D721Med (cell line): ENCODE measurements at regions not wholly inside any gene's neighbourhood (a gene's known extent, or its start where the extent isn't known, plus 50 kb on each side); places are given as distances from the start of the nearest gene placed in this dataset.

Experiments used
- DNase-seq: peaks from one replicate; pipeline ENCODE4 v3.0.0; 2011; ENCODE audit warnings: low spot score; ENCODE audit not compliant: insufficient read length
- FAIRE-seq: peaks from 2 replicates; lab custom pipeline; 2011; peaks lifted over from hg19 to GRCh38; lab: Jason Lieb, UNC
- CTCF ChIP-seq: IDR thresholded peaks from 2 replicates; pipeline ENCODE4 v1.5.1; 2012; ENCODE audit warnings: mild to moderate bottlenecking, control low read depth; ENCODE audit not compliant: insufficient read depth; ENCODE audit errors: missing control alignments

- TF ChIP-seq CTCF = no peak
- no peak for DNase-seq
- no peak for FAIRE-seq
Measured at GRCh38 chr4:14117575-14118238, 490.2 kb upstream of the BOD1L1 start.

DNA sequence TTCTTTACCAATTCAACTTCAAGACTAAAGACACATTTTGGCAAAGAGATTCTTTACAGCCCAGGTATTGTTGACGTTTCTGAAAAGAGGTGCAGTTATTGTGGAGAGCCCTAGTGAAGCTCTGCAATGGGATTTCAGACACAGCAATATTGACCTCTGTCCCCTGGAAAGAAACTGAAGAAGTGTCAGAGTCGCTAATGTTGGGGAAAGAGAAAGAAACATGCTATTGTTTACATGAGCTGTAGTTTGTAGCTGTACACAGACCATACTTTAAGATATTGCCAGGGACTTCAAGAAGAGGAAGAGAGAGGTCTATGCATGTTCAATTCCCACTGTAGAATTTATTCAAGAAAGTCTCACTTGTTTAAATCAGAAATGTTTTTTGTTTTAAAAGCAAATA is 497.3 kb upstream of the BOD1L1 start:
- no peak for DNase-seq
- no peak for FAIRE-seq
- no peak for TF ChIP-seq CTCF

DNA sequence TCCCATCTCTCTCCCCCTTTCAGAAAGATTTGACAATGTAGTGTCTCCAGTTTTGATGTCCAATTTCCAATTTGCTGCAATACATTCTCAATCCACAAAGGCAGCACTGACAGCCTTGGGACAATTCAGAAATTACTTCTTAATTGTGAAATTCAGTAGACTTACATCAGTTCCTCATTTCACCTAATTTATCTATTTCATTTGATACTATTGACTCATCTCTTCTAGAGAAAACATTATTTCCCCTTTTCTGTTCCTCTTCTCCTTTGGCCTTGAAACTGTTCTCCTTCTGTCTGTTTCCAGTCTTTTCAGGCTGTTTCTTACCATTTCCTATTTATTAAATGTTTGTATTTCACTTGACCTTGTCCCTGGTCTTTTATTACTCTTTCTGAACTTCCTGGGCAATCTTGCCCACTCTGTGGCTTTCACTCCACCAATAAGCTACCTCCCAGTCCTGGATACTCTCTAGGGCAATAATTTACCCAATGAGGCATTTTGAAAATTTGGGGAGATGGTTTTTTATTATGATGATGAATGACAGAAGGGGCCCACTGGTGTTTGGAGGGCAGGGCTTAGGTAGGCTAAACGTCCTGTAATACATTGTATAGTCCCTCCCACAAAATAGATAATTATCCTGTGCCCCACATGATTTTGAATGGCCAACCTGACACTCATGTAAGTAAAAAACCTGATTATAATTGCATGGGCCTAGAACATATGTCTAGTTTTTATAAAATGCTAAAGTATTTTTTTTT is 498.0 kb upstream of the BOD1L1 start:
- TF ChIP-seq CTCF = no peak
- no peak for FAIRE-seq

DNA sequence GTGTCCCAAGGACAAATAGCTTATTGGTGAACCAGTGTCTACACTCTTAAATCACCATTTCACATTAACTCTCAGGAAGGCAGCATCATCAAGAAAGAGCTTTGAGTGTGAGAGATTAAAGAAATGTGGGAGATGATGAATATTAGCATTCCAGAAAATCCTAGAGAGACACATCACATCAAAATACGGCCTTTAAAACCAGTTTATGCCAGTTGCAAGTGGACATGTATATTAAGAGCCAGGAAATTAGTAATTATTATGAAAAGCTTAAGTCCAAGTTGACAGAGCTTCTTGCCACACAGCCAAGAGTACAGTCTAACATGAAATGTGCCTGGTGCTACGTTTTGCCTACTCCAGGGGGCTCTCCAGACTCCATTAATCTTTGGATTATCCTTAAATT is 503.0 kb upstream of the BOD1L1 start:
- DNase-seq (no peak), FAIRE-seq (no peak)
- no peak for TF ChIP-seq CTCF

More for the DNA sequence above, 498.0 kb upstream of the BOD1L1 start:
- no peak for DNase-seq

DNA sequence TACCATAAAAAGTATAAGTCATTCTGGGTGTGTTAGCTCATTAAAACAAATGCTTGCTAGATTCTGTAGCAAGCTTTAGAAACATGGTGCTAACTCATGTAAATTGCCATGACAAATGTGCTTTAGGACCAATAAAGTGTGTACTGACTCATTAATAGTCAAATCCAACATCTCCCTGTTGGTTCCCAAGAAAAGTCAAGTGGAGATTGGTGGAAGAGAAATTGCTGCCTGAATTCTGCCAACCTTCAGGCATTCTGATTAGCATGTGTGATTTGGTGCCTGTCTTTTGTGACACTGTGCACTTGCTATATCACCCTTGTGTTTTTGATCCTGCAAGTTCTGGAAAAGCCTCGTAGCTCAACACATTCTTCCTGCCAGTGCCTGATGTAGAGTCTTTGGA is 503.8 kb upstream of the BOD1L1 start:
- no peak for TF ChIP-seq CTCF
- DNase-seq (no peak), FAIRE-seq (no peak)

DNA sequence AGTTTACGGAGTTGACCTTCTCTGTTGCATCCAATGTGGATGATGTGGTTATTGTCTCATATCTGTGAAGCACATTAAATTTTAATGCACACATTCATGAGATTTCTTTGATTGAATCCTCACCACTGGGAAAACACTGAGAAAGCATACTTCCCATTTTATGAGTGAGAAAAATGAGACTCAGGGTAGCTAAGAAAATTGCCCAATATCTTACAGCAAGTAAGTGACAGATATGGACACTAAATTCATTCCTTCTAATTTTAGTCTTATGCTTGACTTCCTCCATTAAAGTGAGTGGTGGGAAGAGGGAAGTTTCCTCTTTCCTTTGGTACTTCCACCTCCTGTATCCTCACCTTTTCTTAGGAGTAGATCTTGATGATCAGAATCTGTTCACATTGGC is 504.8 kb upstream of the BOD1L1 start:
- no peak for TF ChIP-seq CTCF
- FAIRE-seq (no peak), DNase-seq (no peak)

DNA sequence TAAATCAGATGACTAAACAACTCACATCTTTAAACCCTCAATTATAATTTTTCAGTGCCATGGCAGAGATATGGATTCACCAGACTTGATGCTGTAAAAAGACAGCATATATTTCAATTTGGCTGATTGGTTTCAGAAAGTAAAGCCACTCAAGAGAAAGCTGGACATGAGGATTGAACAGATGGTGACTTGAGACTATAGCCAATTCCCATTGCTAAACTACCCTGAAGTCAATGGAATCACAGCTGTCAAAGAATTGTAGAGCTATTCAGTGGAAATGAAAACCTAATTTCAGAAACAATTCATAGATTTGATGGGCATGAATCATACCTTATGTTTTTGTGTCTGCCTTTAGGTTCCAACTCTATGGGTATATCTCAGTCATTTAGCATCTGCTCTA is 510.6 kb upstream of the BOD1L1 start:
- DNase-seq (no peak), FAIRE-seq (no peak)
- TF ChIP-seq CTCF = no peak
